ENCODE measurements at regions not wholly inside any gene's neighbourhood (a gene's known extent, or its start where the extent isn't known, plus 50 kb on each side); places are given as distances from the start of the nearest gene placed in this dataset.

DNA sequence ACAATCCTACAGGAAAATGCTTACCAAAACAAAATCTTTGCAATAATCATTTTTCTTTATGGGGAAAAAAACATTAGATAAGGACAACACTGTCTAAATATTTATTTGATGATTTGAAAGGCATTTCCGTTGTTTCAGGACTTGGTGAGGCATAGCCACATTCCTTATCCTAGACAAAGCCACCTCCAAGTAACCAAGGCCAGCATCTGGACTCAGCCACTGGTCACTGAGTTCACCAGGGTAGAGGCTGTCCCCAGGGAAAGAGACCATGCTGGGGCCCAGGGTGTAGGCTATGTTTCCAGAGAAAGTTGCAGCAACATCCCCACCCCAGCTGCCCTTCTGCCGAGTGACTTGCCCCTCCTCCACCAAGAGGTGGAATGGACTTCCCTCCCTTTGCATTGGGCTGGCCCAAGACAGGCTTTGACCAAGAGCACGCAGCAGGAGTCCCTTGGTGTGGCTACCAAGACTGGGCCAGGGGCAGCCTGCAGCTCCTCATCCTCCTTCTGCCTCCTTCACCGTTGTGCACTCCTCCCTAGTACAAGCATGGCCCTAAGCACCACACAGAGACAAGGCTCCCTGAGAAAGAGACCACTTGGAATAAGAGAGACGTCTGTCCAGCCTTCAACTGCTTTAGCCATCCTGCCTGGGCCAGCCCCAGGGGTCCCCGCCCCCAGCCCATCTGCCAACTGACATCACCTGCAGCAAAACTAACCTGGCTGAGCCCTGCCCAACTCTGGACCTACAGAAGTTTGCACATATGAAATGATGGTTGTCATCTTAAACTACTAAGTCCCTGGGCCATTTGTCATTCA is 68.1 kb upstream of the SPIN1 start:
- no peak for TF ChIP-seq POLR2A (IDR thresholded peaks at IDR 0.05)
- TF ChIP-seq CTCF (IDR thresholded peaks at IDR 0.05 in 4 of 5, conservative IDR thresholded peaks at IDR 0.05 in 1 of 5) = no peak

Measured in gastrocnemius medialis (tissue), 4 donors.